ENCODE measurements at regions not wholly inside any gene's neighbourhood (a gene's known extent, or its start where the extent isn't known, plus 50 kb on each side); places are given as distances from the start of the nearest gene placed in this dataset.

GRCh38 chr7:31284106-31284505, 56.4 kb downstream of the NEUROD6 start:
- Mint-ChIP-seq H3K36me3 (ENCODE audit: low read depth) (no peaks in the 10 kb centered on the region), H3K4me1 (no peaks in the 10 kb centered on the region), H3K9me3 (peaks cover 3% of the 10 kb centered on the region), H3K27me3 (ENCODE audit: low read depth) (no peaks in the 10 kb centered on the region), H3K4me3 (no peak overlapping the region), H3K27ac (ENCODE audit: unreplicated experiment) (no peak overlapping the region)
- TF ChIP-seq, protein P1, sequence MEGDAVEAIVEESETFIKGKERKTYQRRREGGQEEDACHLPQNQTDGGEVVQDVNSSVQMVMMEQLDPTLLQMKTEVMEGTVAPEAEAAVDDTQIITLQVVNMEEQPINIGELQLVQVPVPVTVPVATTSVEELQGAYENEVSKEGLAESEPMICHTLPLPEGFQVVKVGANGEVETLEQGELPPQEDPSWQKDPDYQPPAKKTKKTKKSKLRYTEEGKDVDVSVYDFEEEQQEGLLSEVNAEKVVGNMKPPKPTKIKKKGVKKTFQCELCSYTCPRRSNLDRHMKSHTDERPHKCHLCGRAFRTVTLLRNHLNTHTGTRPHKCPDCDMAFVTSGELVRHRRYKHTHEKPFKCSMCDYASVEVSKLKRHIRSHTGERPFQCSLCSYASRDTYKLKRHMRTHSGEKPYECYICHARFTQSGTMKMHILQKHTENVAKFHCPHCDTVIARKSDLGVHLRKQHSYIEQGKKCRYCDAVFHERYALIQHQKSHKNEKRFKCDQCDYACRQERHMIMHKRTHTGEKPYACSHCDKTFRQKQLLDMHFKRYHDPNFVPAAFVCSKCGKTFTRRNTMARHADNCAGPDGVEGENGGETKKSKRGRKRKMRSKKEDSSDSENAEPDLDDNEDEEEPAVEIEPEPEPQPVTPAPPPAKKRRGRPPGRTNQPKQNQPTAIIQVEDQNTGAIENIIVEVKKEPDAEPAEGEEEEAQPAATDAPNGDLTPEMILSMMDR (conservative IDR thresholded peaks at IDR 0.05), result no peak
- no peak for DNase-seq (ENCODE audit: low read depth, low spot score)

- no peaks in the 10 kb centered on the region for H3K4me1 Mint-ChIP-seq
- no peaks in the 10 kb centered on the region for H3K36me3 Mint-ChIP-seq (ENCODE audit: low read depth)
- H3K4me3 Mint-ChIP-seq, result no peak overlapping the region
- no peak overlapping the region for H3K27ac Mint-ChIP-seq (ENCODE audit: unreplicated experiment)
- TF ChIP-seq, protein P1 (conservative IDR thresholded peaks at IDR 0.05), result no peak
- peaks cover 3% of the 10 kb centered on the region for H3K9me3 Mint-ChIP-seq
- DNase-seq (ENCODE audit: low read depth, low spot score), result no peak
- no peaks in the 10 kb centered on the region for H3K27me3 Mint-ChIP-seq (ENCODE audit: low read depth)
Observed at GRCh38 chr7:31271641-31272405, 68.7 kb downstream of the NEUROD6 start.

- no peaks in the 10 kb centered on the region for H3K4me1 Mint-ChIP-seq
- H3K4me3 Mint-ChIP-seq, result no peak overlapping the region
- no peak overlapping the region for H3K27ac Mint-ChIP-seq (ENCODE audit: unreplicated experiment)
- peaks cover 3% of the 10 kb centered on the region for H3K9me3 Mint-ChIP-seq
- DNase-seq (ENCODE audit: low read depth, low spot score), result no peak
- TF ChIP-seq, protein P1 (conservative IDR thresholded peaks at IDR 0.05), result no peak
- no peaks in the 10 kb centered on the region for H3K27me3 Mint-ChIP-seq (ENCODE audit: low read depth)
- no peaks in the 10 kb centered on the region for H3K36me3 Mint-ChIP-seq (ENCODE audit: low read depth)
Observed at GRCh38 chr7:31267486-31267885, 73.0 kb downstream of the NEUROD6 start.

DNA sequence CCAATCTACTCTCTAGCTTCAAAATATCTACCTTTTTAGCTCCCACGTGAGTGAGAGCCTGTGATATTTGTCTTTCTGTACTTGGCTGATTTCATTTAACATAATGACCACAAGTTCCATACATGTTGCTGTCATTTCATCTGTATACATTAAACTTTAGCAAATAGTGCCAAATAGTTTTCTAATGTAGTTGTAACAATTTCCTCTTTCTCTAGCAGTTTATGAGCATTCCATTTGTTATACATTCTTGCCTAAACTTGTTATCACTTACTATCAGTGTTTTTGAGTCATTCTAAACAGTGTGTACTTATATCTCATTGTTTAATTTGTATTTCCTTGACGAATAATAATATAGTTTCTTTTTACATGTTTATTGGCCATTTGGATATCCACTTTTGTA, 77.2 kb downstream of the NEUROD6 start:
- TF ChIP-seq, protein P1 (conservative IDR thresholded peaks at IDR 0.05), result no peak

GRCh38 chr7:31261341-31261740, 79.2 kb downstream of the NEUROD6 start:
- TF ChIP-seq, protein P1 (conservative IDR thresholded peaks at IDR 0.05), result no peak
- DNase-seq (ENCODE audit: low read depth, low spot score), result no peak

More for the DNA sequence above, 77.2 kb downstream of the NEUROD6 start:
- H3K27me3 Mint-ChIP-seq (ENCODE audit: low read depth), result peaks cover 4% of the 10 kb centered on the region
- H3K36me3 Mint-ChIP-seq (ENCODE audit: low read depth), result no peaks in the 10 kb centered on the region
- no peak overlapping the region for H3K4me3 Mint-ChIP-seq
- no peaks in the 10 kb centered on the region for H3K9me3 Mint-ChIP-seq
- DNase-seq (ENCODE audit: low read depth, low spot score), result no peak
- no peak overlapping the region for H3K27ac Mint-ChIP-seq (ENCODE audit: unreplicated experiment)
- H3K4me1 Mint-ChIP-seq, result no peaks in the 10 kb centered on the region

More at GRCh38 chr7:31261341-31261740, 79.2 kb downstream of the NEUROD6 start:
- Mint-ChIP-seq H3K27me3 (ENCODE audit: low read depth) (peaks cover 6% of the 10 kb centered on the region), H3K36me3 (ENCODE audit: low read depth) (no peaks in the 10 kb centered on the region), H3K27ac (ENCODE audit: unreplicated experiment) (no peak overlapping the region), H3K4me1 (no peaks in the 10 kb centered on the region), H3K4me3 (no peak overlapping the region), H3K9me3 (peaks cover 2% of the 10 kb centered on the region)

All from neural crest cell (in vitro differentiated cells).